Tibial nerve (tissue), 4 donors: ENCODE measurements at regions not wholly inside any gene's neighbourhood (a gene's known extent, or its start where the extent isn't known, plus 50 kb on each side); places are given as distances from the start of the nearest gene placed in this dataset.

Source experiments
- DNase-seq, 2 donors: peaks; one replicate each; pipeline ENCODE4 v3.0.0-alpha.2; 2019; ENCODE audit warnings: low spot score in 2 of 2
- H3K27ac ChIP-seq, 4 donors: fragments of 200-600 bp; sonication (generic) in 3 of 4; one replicate each; pipeline ENCODE4 v1.5.1; 2017 to 2019; ENCODE audit warnings: mild to moderate bottlenecking in 1 of 4
- H3K27me3 ChIP-seq, 2 donors: fragments of 200-600 bp; sonication (generic) in 1 of 2; one replicate each; pipeline versions ENCODE4 v1.5.1 to v1.6.0; 2017 to 2019
- H3K36me3 ChIP-seq, 3 donors: fragments of 200-600 bp; sonication (generic); one replicate each; pipeline ENCODE4 v1.5.1; 2018 to 2019
- H3K4me1 ChIP-seq, 4 donors: fragments of 200-600 bp; sonication (generic) in 3 of 4; one replicate each; pipeline ENCODE4 v1.5.1; 2017 to 2019
- H3K4me3 ChIP-seq, 4 donors: fragments of 200-600 bp; sonication (generic) in 3 of 4; one replicate each; pipeline ENCODE4 v1.5.1; 2017 to 2019; ENCODE audit warnings: mild to moderate bottlenecking in 1 of 4, moderate library complexity in 1 of 4
- H3K9me3 ChIP-seq, 4 donors: fragments of 200-600 bp; sonication (generic) in 3 of 4; one replicate each; pipeline ENCODE4 v1.5.1; 2017 to 2019
- EP300 ChIP-seq, 2 donors: sonication (generic); formaldehyde crosslinking; IDR thresholded peaks; one replicate each; pipeline ENCODE4 v1.6.1; 2017; ENCODE audit warnings: antibody characterized with exemption in 2 of 2, mild to moderate bottlenecking in 1 of 2
- POLR2A ChIP-seq, 2 donors: fragments of 450-650 bp; IDR thresholded peaks; one replicate each; pipeline ENCODE4 v1.6.1; 2017; ENCODE audit warnings: antibody characterized with exemption in 2 of 2, mild to moderate bottlenecking in 2 of 2, moderate library complexity in 2 of 2
- WGBS, 2 donors: methylation state at CpG; one replicate each; pipeline ENCODE4 v1.1.5; 2018; 5-methylcytosine and 5-hydroxymethylcytosine counted together
- TF ChIP-seq, protein P1 (sequence below), 5 experiments: fragments of 200-600 bp in 3 of 5; fragments of 450-650 bp in 2 of 5; sonication (generic) in 3 of 5; IDR thresholded peaks; one replicate each; pipeline ENCODE4 v1.5.1; 2016 to 2019; ENCODE audit warnings: antibody characterized with exemption in 5 of 5, mild to moderate bottlenecking in 3 of 5, moderate library complexity in 2 of 5

DNA sequence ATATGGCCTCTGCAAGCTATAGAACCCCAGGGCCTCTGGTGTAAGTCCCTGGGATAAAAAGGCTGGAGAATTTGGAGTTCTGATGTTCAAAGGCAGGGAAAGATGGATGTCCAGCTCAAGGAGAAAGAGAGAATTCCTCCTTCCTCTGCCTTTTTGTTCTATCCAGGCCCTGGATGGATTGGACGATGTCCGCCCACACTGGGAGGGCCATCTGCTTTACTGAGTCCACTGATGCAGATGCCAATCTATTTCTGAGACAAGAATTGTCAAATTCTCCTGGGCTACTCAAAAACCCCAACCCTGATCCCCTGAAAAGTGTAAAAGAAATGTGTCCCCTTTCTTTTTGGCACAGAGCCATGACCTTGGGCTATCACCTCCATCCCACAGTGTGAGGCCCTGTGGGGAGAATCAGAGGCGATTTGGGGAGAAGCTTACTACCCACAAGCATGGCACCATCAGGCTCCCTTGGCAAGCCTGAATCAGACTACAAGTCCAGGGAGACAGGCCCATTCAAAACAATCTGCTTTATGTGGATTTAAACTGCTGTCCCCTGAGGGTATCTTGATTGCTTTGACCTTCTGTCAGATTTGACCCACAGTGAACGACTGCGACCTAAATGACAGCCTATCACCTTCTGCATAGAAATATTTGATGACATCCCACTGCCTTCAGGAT lies 334.0 kb downstream of the NUAK1 start:
- Histone ChIP-seq H3K9me3 (no peaks in the 10 kb centered on the region), H3K4me3 (no peak overlapping the region), H3K27ac (no peak overlapping the region), H3K36me3 (no peaks in the 10 kb centered on the region), H3K27me3 (no peaks in the 10 kb centered on the region), H3K4me1 (no peaks in the 10 kb centered on the region)
- TF ChIP-seq EP300 (IDR thresholded peaks at IDR 0.05): no peak
- TF ChIP-seq POLR2A (IDR thresholded peaks at IDR 0.05): no peak
- TF ChIP-seq, protein P1, sequence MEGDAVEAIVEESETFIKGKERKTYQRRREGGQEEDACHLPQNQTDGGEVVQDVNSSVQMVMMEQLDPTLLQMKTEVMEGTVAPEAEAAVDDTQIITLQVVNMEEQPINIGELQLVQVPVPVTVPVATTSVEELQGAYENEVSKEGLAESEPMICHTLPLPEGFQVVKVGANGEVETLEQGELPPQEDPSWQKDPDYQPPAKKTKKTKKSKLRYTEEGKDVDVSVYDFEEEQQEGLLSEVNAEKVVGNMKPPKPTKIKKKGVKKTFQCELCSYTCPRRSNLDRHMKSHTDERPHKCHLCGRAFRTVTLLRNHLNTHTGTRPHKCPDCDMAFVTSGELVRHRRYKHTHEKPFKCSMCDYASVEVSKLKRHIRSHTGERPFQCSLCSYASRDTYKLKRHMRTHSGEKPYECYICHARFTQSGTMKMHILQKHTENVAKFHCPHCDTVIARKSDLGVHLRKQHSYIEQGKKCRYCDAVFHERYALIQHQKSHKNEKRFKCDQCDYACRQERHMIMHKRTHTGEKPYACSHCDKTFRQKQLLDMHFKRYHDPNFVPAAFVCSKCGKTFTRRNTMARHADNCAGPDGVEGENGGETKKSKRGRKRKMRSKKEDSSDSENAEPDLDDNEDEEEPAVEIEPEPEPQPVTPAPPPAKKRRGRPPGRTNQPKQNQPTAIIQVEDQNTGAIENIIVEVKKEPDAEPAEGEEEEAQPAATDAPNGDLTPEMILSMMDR (IDR thresholded peaks at IDR 0.05): no peak
- WGBS, 2 donors: 57 to 72% methylated on average over 5 of the region's 5 CpGs
- no peak for DNase-seq

DNA sequence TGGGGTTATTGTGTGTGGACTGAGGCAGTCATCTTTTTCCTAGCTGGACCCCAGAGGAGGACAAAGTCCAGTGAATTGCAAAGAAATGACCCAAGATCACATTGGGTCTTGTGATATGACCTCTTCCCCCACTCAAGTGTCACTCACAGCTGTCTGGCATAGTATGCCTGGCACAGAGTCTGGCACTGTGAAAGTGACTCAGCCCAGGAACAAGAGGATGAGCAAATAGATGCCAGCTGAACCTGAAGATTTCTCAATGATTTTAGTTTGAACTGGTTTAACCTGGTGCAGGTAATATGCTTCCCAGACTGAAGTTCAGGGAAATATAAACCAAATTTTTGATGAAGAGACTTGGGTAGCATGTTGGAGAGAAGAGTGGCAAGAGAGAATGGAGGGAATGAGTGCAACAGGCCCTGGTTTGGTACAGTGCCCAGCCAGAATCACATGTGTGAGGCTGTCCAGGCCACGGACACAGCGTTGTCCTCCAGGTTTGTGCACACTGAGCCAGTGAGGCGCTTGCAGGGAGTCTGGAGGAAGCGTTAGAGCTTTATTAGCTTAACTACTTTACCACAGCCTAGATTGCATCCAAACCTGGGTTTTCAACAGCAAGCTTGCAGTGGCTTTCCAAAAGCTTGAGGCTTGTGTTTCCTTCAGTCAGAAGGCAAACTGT lies 332.9 kb downstream of the NUAK1 start:
- no peak for TF ChIP-seq EP300 (IDR thresholded peaks at IDR 0.05)
- TF ChIP-seq POLR2A (IDR thresholded peaks at IDR 0.05): no peak
- TF ChIP-seq, protein P1 (IDR thresholded peaks at IDR 0.05): no peak
- Histone ChIP-seq H3K9me3 (no peaks in the 10 kb centered on the region), H3K4me1 (no peaks in the 10 kb centered on the region), H3K27me3 (no peaks in the 10 kb centered on the region), H3K27ac (no peak overlapping the region), H3K4me3 (no peak overlapping the region), H3K36me3 (no peaks in the 10 kb centered on the region)
- WGBS, 2 donors: 95 to 96% methylated on average over 4 of the region's 4 CpGs
- no peak for DNase-seq

DNA sequence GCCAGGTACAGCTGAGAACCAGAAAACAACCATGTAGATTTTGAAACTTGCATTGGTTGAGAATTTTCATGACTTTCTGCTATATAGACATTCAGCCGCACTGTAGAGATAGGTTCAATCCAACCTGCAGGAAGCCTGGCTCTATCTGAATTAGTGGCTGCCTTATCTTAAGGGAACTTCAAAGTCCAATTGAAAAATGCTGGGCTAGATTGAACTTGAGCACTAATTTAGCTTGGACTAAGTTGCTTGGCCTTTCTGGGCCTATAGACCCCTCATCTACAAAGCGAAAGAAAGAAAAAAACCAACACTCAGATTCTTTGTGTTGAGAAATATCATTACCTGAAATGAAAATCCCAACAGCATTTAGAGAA lies 332.4 kb downstream of the NUAK1 start:
- Histone ChIP-seq H3K4me3 (no peak overlapping the region), H3K27ac (no peak overlapping the region), H3K9me3 (no peaks in the 10 kb centered on the region), H3K4me1 (no peaks in the 10 kb centered on the region), H3K27me3 (no peaks in the 10 kb centered on the region), H3K36me3 (no peaks in the 10 kb centered on the region)
- TF ChIP-seq EP300 (IDR thresholded peaks at IDR 0.05): no peak
- no peak for TF ChIP-seq POLR2A (IDR thresholded peaks at IDR 0.05)
- TF ChIP-seq, protein P1 (IDR thresholded peaks at IDR 0.05): no peak
- WGBS, 2 donors: 94 to 95% methylated on average over 2 of the region's 2 CpGs
- DNase-seq: no peak

DNA sequence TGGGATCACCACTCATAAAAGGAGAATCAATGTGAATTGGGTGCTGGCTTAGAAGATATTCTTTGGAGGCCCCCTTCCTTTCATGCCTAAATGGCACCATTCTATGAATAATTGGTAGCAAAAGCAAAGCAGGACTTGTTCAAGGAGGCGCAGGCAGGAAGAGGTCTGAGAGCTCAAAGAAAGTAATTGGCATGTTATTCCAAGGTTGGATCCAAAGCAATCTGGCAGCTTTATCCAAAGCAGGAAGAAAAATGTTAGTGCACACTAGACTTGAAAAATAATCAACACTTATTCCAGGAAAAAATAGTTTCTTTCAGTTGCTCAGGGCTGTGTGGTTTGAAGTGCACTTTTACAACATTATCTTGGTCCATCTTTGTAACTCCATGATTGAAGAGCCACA lies 326.4 kb downstream of the NUAK1 start:
- WGBS, 2 donors: 60 to 74% methylated on average over 1 of the region's 1 CpG
- no peak overlapping the region for H3K4me3 ChIP-seq
- TF ChIP-seq POLR2A (IDR thresholded peaks at IDR 0.05): no peak
- no peak for TF ChIP-seq EP300 (IDR thresholded peaks at IDR 0.05)
- TF ChIP-seq, protein P1 (IDR thresholded peaks at IDR 0.05): no peak
- H3K27me3 ChIP-seq: no peaks in the 10 kb centered on the region
- no peak overlapping the region for H3K27ac ChIP-seq
- no peak for DNase-seq
- peaks cover 0 to 4% (median 0%) of the 10 kb centered on the region in 4 donors for H3K4me1 ChIP-seq
- no peaks in the 10 kb centered on the region for H3K9me3 ChIP-seq
- no peaks in the 10 kb centered on the region for H3K36me3 ChIP-seq

DNA sequence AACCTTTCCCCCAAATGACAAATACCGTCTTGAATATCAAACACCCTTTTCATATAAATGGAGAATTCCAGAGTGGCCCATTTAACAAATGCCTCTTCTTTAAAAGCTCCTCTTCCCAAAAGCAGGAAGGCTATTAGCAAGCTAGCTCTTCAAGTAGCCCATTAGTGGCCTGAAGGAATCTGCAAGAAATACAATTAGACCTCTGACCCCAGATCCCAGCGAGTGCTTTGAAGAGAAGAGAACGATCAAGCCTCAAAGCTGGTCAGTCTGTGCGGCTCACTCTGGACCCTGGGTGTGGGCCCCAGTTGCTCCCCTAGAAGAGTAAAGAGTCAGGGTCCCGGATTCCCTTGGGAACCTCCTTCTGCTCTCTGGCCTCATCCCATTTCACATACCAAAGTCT lies 325.6 kb downstream of the NUAK1 start:
- Histone ChIP-seq H3K4me3 (no peak overlapping the region), H3K27ac (no peak overlapping the region), H3K27me3 (no peaks in the 10 kb centered on the region), H3K4me1 (peaks cover 0 to 4% (median 0%) of the 10 kb centered on the region in 4 donors), H3K9me3 (no peaks in the 10 kb centered on the region), H3K36me3 (no peaks in the 10 kb centered on the region)
- TF ChIP-seq, protein P1 (IDR thresholded peaks at IDR 0.05): no peak
- TF ChIP-seq POLR2A (IDR thresholded peaks at IDR 0.05) (no peak), EP300 (IDR thresholded peaks at IDR 0.05) (no peak)
- 33 to 54% methylated on average over 5 of the region's 5 CpGs for WGBS, 2 donors
- DNase-seq: no peak
